GM23338 (cell line): ENCODE measurements at regions not wholly inside any gene's neighbourhood (a gene's known extent, or its start where the extent isn't known, plus 50 kb on each side); places are given as distances from the start of the nearest gene placed in this dataset.

Experiments
- ATAC-seq: fragments of 200-7000 bp; cut with Tn5 transposase; 3 replicates; pipeline ENCODE4 v1.9.1; 2020
- DNase-seq: peaks from one replicate; pipeline ENCODE4 v3.0.0-alpha.2; 2015; ENCODE audit warnings: low spot score
- H2AFZ ChIP-seq: fragments of 200-600 bp; sonication (generic); 2 replicates; pipeline ENCODE4 v1.8.0; 2016; ENCODE audit warnings: antibody characterized with exemption, mild to moderate bottlenecking, moderate library complexity
- H3F3A ChIP-seq: fragments of 200-600 bp; sonication (generic); replicated peaks from 2 replicates; pipeline ENCODE4 v1.8.0; 2017; ENCODE audit warnings: antibody characterized with exemption, mixed run types, low read depth
- H3K27ac ChIP-seq: fragments of 200-600 bp; sonication (generic); 2 replicates; pipeline ENCODE4 v1.6.1; 2016; ENCODE audit warnings: low read depth
- H3K27me3 ChIP-seq: fragments of 200-600 bp; sonication (generic); 2 replicates; pipeline ENCODE4 v1.8.0; 2016; ENCODE audit warnings: mild to moderate bottlenecking, mixed run types, moderate library complexity; ENCODE audit not compliant: insufficient read depth
- H3K36me3 ChIP-seq: fragments of 200-600 bp; sonication (generic); 2 replicates; pipeline ENCODE4 v1.8.0; 2016; ENCODE audit warnings: mild to moderate bottlenecking; ENCODE audit not compliant: insufficient read depth
- H3K4me1 ChIP-seq: fragments of 200-600 bp; sonication (generic); 2 replicates; pipeline ENCODE4 v1.8.0; 2016; ENCODE audit warnings: mild to moderate bottlenecking, moderate library complexity; ENCODE audit not compliant: insufficient read depth
- H3K4me2 ChIP-seq: fragments of 200-600 bp; sonication (generic); 2 replicates; pipeline ENCODE4 v1.7.1; 2017; ENCODE audit warnings: mixed run types
- H3K4me3 ChIP-seq: fragments of 200-600 bp; sonication (generic); 2 replicates; pipeline ENCODE4 v1.6.1; 2016; ENCODE audit warnings: mixed run types
- H3K79me2 ChIP-seq: fragments of 200-600 bp; sonication (generic); replicated peaks from 2 replicates; pipeline ENCODE4 v1.8.0; 2017; ENCODE audit warnings: mild to moderate bottlenecking; ENCODE audit not compliant: insufficient read depth
- H3K9me2 ChIP-seq: fragments of 200-600 bp; sonication (generic); 2 replicates; pipeline ENCODE4 v1.8.0; 2017; ENCODE audit not compliant: insufficient read depth
- H4K20me1 ChIP-seq: fragments of 200-600 bp; sonication (generic); replicated peaks from 2 replicates; pipeline ENCODE4 v1.8.0; 2017; ENCODE audit warnings: mild to moderate bottlenecking; ENCODE audit not compliant: insufficient read depth
- H3K27ac Mint-ChIP-seq: 2 replicates; pipeline ENCODE4 v1.8.0; 2020; ENCODE audit warnings: inconsistent platforms, mild to moderate bottlenecking, moderate library complexity, mixed read lengths
- H3K27me3 Mint-ChIP-seq: 3 replicates; pipeline ENCODE4 v1.8.0; 2022; ENCODE audit warnings: low read depth, mild to moderate bottlenecking, moderate library complexity, mixed read lengths, inconsistent platforms; ENCODE audit not compliant: insufficient read depth, poor library complexity
- H3K36me3 Mint-ChIP-seq: 3 replicates; pipeline ENCODE4 v1.8.0; 2021; ENCODE audit warnings: low read depth, mild to moderate bottlenecking, inconsistent platforms, moderate library complexity, mixed read lengths
- H3K4me1 Mint-ChIP-seq: 3 replicates; pipeline ENCODE4 v1.8.0; 2020; ENCODE audit warnings: mild to moderate bottlenecking, inconsistent platforms, mixed read lengths
- H3K4me3 Mint-ChIP-seq: 3 replicates; pipeline ENCODE4 v1.8.0; 2021; ENCODE audit warnings: moderate library complexity, mild to moderate bottlenecking, inconsistent platforms, mixed read lengths
- H3K9me3 Mint-ChIP-seq: 3 replicates; pipeline ENCODE4 v1.8.0; 2020; ENCODE audit warnings: moderate library complexity, mild to moderate bottlenecking, inconsistent platforms, mixed read lengths
- CREB1 ChIP-seq: fragments of 250-450 bp; sonication (Bioruptor Pico); IDR thresholded peaks from 2 replicates; pipeline ENCODE4 v1.5.0; 2020; ENCODE audit warnings: low read depth, mild to moderate bottlenecking, moderate library complexity
- CTCF ChIP-seq, 2 experiments: fragments of 200-600 bp in 1 of 2; sonication (generic) in 1 of 2; conservative IDR thresholded peaks; 2 replicates each; pipeline versions ENCODE4 v1.5.1 to v1.6.1; 2016 to 2017; ENCODE audit warnings: antibody characterized with exemption in 2 of 2, low read depth in 2 of 2, mild to moderate bottlenecking in 2 of 2, moderate library complexity in 1 of 2
- EZH2 ChIP-seq: fragments of 200-600 bp; sonication (generic); IDR thresholded peaks from one replicate; pipeline ENCODE4 v1.8.0; 2017; ENCODE audit warnings: antibody characterized with exemption, mild to moderate bottlenecking, low read depth; ENCODE audit not compliant: unreplicated experiment
- NANOG ChIP-seq: IDR thresholded peaks from 2 replicates; pipeline ENCODE4 v1.6.1; 2016; ENCODE audit warnings: antibody characterized with exemption, borderline replicate concordance
- POLR2AphosphoS5 ChIP-seq: IDR thresholded peaks from 2 replicates; pipeline ENCODE4 v1.6.1; 2016; ENCODE audit warnings: antibody characterized with exemption, low read depth
- REST ChIP-seq: IDR thresholded peaks from one replicate; pipeline ENCODE4 v1.6.1; 2018; ENCODE audit warnings: antibody characterized with exemption; ENCODE audit not compliant: unreplicated experiment
- ZNF114 ChIP-seq: fragments of 250-450 bp; sonication (Bioruptor Pico); IDR thresholded peaks from 2 replicates; pipeline ENCODE4 v1.5.0; 2020; ENCODE audit warnings: mild to moderate bottlenecking, moderate library complexity
- ZNF331 ChIP-seq: fragments of 250-450 bp; sonication (Bioruptor Pico); IDR thresholded peaks from 2 replicates; pipeline ENCODE4 v1.5.0; 2020; ENCODE audit warnings: low read depth, mild to moderate bottlenecking, moderate library complexity
- ZNF462 ChIP-seq: fragments of 250-450 bp; sonication (Bioruptor Pico); IDR thresholded peaks from 2 replicates; pipeline ENCODE4 v1.5.0; 2020; ENCODE audit warnings: mild to moderate bottlenecking, moderate library complexity
- TF ChIP-seq, protein P1 (sequence below): IDR thresholded peaks from 2 replicates; pipeline ENCODE4 v1.6.1; 2016; ENCODE audit warnings: antibody characterized with exemption

GRCh38 chr3:81311321-81311720 lies 450.1 kb downstream of the GBE1 start (continued):
- TF ChIP-seq, protein P1, sequence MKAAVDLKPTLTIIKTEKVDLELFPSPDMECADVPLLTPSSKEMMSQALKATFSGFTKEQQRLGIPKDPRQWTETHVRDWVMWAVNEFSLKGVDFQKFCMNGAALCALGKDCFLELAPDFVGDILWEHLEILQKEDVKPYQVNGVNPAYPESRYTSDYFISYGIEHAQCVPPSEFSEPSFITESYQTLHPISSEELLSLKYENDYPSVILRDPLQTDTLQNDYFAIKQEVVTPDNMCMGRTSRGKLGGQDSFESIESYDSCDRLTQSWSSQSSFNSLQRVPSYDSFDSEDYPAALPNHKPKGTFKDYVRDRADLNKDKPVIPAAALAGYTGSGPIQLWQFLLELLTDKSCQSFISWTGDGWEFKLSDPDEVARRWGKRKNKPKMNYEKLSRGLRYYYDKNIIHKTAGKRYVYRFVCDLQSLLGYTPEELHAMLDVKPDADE: no peak

GRCh38 chr3:81308306-81308705 lies 453.1 kb downstream of the GBE1 start:
- Histone ChIP-seq H3F3A (no peaks in the 10 kb centered on the region), H2AFZ (no peak overlapping the region), H3K4me2 (no peak overlapping the region), H3K4me1 (no peaks in the 10 kb centered on the region), H3K27me3 (no peaks in the 10 kb centered on the region), H3K27ac (no peak overlapping the region), H3K79me2 (no peaks in the 10 kb centered on the region), H3K36me3 (no peaks in the 10 kb centered on the region), H4K20me1 (no peaks in the 10 kb centered on the region), H3K9me2 (no peaks in the 10 kb centered on the region), H3K4me3 (no peak overlapping the region)
- DNase-seq (no peak), ATAC-seq (no peak)
- Mint-ChIP-seq H3K9me3 (no peaks in the 10 kb centered on the region), H3K36me3 (no peaks in the 10 kb centered on the region), H3K27me3 (no peaks in the 10 kb centered on the region), H3K4me1 (no peaks in the 10 kb centered on the region), H3K4me3 (no peak overlapping the region), H3K27ac (no peak overlapping the region)
- TF ChIP-seq POLR2AphosphoS5 (no peak), NANOG (no peak), ZNF331 (CRISPR knock-in tag) (no peak), ZNF462 (CRISPR knock-in tag) (no peak), ZNF114 (CRISPR knock-in tag) (no peak), CREB1 (CRISPR knock-in tag) (no peak), EZH2 (no peak), CTCF (conservative IDR thresholded peaks at IDR 0.05; ENCODE audit: low read depth in 2 of 2) (no peak), REST (no peak)
- TF ChIP-seq, protein P1: no peak
